Liver (tissue), 7 donors: ENCODE measurements at regions not wholly inside any gene's neighbourhood (a gene's known extent, or its start where the extent isn't known, plus 50 kb on each side); places are given as distances from the start of the nearest gene placed in this dataset.
"Not testable (repeated sequence)": the region's sequence is repeated elsewhere in the genome, so short reads cannot be mapped to it uniquely, and the experiment has no call there.

Experiments used
- DNase-seq: peaks from one replicate; pipeline ENCODE4 v3.0.0-alpha.2; 2017; ENCODE audit warnings: low spot score
- H3K27ac ChIP-seq, 2 donors: one replicate each; pipeline ENCODE4 v1.7.0; 2013; ENCODE audit warnings: inconsistent platforms in 2 of 2, low read length in 2 of 2, control low read depth in 1 of 2, low read depth in 1 of 2, mild to moderate bottlenecking in 1 of 2
- H3K27me3 ChIP-seq, 4 donors: one replicate each; pipeline versions ENCODE4 v1.6.1 to v1.7.0; 2013; ENCODE audit warnings: low read length in 3 of 4, inconsistent platforms in 1 of 4, mild to moderate bottlenecking in 1 of 4, moderate library complexity in 1 of 4; ENCODE audit not compliant: control insufficient read depth in 4 of 4, insufficient read depth in 4 of 4
- H3K36me3 ChIP-seq, 4 donors: one replicate each; pipeline versions ENCODE4 v1.6.1 to v1.7.0; 2013; ENCODE audit warnings: low read length in 3 of 4, mild to moderate bottlenecking in 3 of 4, low read depth in 1 of 4, moderate library complexity in 1 of 4; ENCODE audit not compliant: control insufficient read depth in 4 of 4, insufficient read depth in 3 of 4
- H3K4me1 ChIP-seq, 4 donors: one replicate each; pipeline versions ENCODE4 v1.6.1 to v1.7.0; 2013; ENCODE audit warnings: low read length in 3 of 4, mild to moderate bottlenecking in 3 of 4, moderate library complexity in 1 of 4; ENCODE audit not compliant: control insufficient read depth in 4 of 4, insufficient read depth in 4 of 4
- H3K4me3 ChIP-seq, 3 donors: one replicate each; pipeline versions ENCODE4 v1.6.1 to v1.7.0; 2013; ENCODE audit warnings: low read length in 3 of 3, control low read depth in 1 of 3, low read depth in 1 of 3, mild to moderate bottlenecking in 1 of 3
- H3K9ac ChIP-seq, 2 donors: one replicate each; pipeline ENCODE4 v1.7.0; 2013; ENCODE audit warnings: low read length in 2 of 2, mild to moderate bottlenecking in 2 of 2, moderate library complexity in 2 of 2, control low read depth in 1 of 2, low read depth in 1 of 2
- H3K9me3 ChIP-seq, 4 donors: one replicate each; pipeline versions ENCODE4 v1.6.1 to v1.7.0; 2013; ENCODE audit warnings: low read length in 3 of 4; ENCODE audit not compliant: control insufficient read depth in 4 of 4
- ATF3 ChIP-seq: IDR thresholded peaks from 2 replicates; pipeline ENCODE4 v1.6.1; 2016; ENCODE audit warnings: antibody characterized with exemption
- FOXA1 ChIP-seq: IDR thresholded peaks from 2 replicates; pipeline ENCODE4 v1.6.1; 2016; ENCODE audit warnings: antibody characterized with exemption
- FOXA2 ChIP-seq: IDR thresholded peaks from 2 replicates; pipeline ENCODE4 v1.6.1; 2016; ENCODE audit warnings: antibody characterized with exemption
- HNF4A ChIP-seq, 2 donors: conservative IDR thresholded peaks; 2 replicates each; pipeline ENCODE4 v1.6.1; 2016; ENCODE audit warnings: antibody characterized with exemption in 2 of 2, mild to moderate bottlenecking in 2 of 2
- JUND ChIP-seq, 2 donors: IDR thresholded peaks; 2 replicates each; pipeline ENCODE4 v1.6.1; 2016; ENCODE audit warnings: antibody characterized with exemption in 2 of 2
- MAX ChIP-seq: IDR thresholded peaks from 2 replicates; pipeline ENCODE4 v1.6.1; 2016; ENCODE audit warnings: antibody characterized with exemption
- REST ChIP-seq: IDR thresholded peaks from 2 replicates; pipeline ENCODE4 v1.6.1; 2016; ENCODE audit warnings: antibody characterized with exemption, mild to moderate bottlenecking
- RXRA ChIP-seq, 2 donors: IDR thresholded peaks; 2 replicates each; pipeline ENCODE4 v1.6.1; 2017 to 2018; ENCODE audit warnings: antibody characterized with exemption in 2 of 2, mild to moderate bottlenecking in 1 of 2
- SP1 ChIP-seq: IDR thresholded peaks from 2 replicates; pipeline ENCODE4 v1.6.1; 2018; ENCODE audit warnings: antibody characterized with exemption, mild to moderate bottlenecking
- TAF1 ChIP-seq: conservative IDR thresholded peaks from 2 replicates; pipeline ENCODE4 v1.6.1; 2016; ENCODE audit warnings: antibody characterized with exemption, mild to moderate bottlenecking
- ZBTB33 ChIP-seq: IDR thresholded peaks from 2 replicates; pipeline ENCODE4 v1.6.1; 2016; ENCODE audit warnings: antibody characterized with exemption
- WGBS: extraction: QIAGEN DNeasy Blood & Tissue Kit; methylation state at CpG from one replicate; pipeline ENCODE4 v1.1.7; 2013; 5-methylcytosine and 5-hydroxymethylcytosine counted together
- donor health status: healthy.
- donor health status: healthy.
- donor health status: healthy.
- donor health status: healthy.

GRCh38 chr9:97140566-97140965 lies 101.6 kb upstream of the CTSV start:
- H3K9ac ChIP-seq = no peak overlapping the region
- no peaks in the 10 kb centered on the region for H3K36me3 ChIP-seq
- H3K9me3 ChIP-seq = no peaks in the 10 kb centered on the region
- H3K4me3 ChIP-seq = no peak overlapping the region
- no peaks in the 10 kb centered on the region for H3K4me1 ChIP-seq
- TF ChIP-seq HNF4A (conservative IDR thresholded peaks at IDR 0.05) = no peak
- no peak for TF ChIP-seq ZBTB33
- TF ChIP-seq RXRA (IDR thresholded peaks at IDR 0.05) = no peak
- TF ChIP-seq ATF3 = no peak
- WGBS = 69% methylated on average over 2 of the region's 2 CpGs
- H3K27me3 ChIP-seq = no peaks in the 10 kb centered on the region
- H3K27ac ChIP-seq = no peak overlapping the region
- no peak for DNase-seq

GRCh38 chr9:97136421-97136820 lies 97.5 kb upstream of the CTSV start:
- Histone ChIP-seq H3K36me3 (no peaks in the 10 kb centered on the region), H3K27ac (no peak overlapping the region), H3K4me1 (no peaks in the 10 kb centered on the region), H3K9ac (no peak overlapping the region), H3K9me3 (no peaks in the 10 kb centered on the region), H3K4me3 (no peak overlapping the region), H3K27me3 (no peaks in the 10 kb centered on the region)
- TF ChIP-seq SP1 = no peak
- TF ChIP-seq ZBTB33 = no peak
- no peak for TF ChIP-seq TAF1
- no peak for TF ChIP-seq FOXA1
- TF ChIP-seq FOXA2 = no peak
- TF ChIP-seq MAX = no peak
- TF ChIP-seq JUND (IDR thresholded peaks at IDR 0.05) = no peak
- no peak for TF ChIP-seq ATF3
- no peak for TF ChIP-seq REST
- no peak for DNase-seq
- 54% methylated on average over 2 of the region's 2 CpGs for WGBS

GRCh38 chr9:97133966-97134365 lies 95.0 kb upstream of the CTSV start:
- H3K27me3 ChIP-seq, H3K27ac ChIP-seq, H3K9me3 ChIP-seq, H3K4me1 ChIP-seq, H3K9ac ChIP-seq, DNase-seq, H3K4me3 ChIP-seq, H3K36me3 ChIP-seq: not testable (repeated sequence)
- WGBS = 95% methylated on average over 4 of the region's 4 CpGs
